Fibroblast of skin of back (primary cell): ENCODE measurements at regions not wholly inside any gene's neighbourhood (a gene's known extent, or its start where the extent isn't known, plus 50 kb on each side); places are given as distances from the start of the nearest gene placed in this dataset.
A peak's percentile ranks its signal among the peaks of the same experiment; 100 is the strongest.

Experiments used
- DNase-seq: peaks from one replicate; pipeline ENCODE4 v3.0.0-alpha.2; 2013

DNA sequence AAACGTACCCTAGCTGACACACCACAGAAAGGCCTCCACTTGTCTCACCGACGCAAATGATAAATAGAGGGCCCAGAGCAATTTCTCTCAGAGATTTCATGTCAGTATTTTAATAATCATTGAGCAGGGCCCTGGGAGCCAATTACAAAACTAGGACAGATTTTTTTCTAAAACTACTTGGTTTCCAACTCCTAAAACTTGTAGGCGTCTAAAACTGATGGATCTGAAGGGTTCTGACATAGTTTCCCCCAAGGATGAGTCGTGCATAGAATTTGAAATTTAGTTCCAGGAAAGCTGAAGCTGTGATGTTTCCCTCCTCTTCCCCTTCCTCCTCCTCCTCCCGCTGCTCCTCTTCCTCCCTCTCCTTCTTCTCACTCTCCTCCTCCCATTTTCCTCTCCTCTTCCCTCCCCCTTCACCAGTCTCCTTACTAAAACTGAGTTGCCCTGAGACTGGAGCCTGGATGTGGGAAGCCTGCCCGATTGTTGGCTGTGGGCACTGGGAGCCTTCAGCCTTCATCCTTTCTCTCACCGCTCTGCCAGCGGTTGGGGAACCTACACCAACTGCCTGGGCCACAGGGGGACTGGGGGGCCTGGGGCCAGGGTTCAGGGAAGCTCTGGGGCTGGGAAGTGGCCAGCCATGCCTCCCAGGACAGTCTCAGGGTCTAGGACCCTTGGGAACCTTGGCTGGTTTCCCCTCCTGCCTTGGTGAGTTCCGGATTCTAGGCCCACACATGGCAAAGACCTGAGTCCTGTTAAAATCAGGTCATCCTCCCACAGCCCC lies 73.9 kb upstream of the SLC6A11 start:
- DNase-seq, result no peak

DNA sequence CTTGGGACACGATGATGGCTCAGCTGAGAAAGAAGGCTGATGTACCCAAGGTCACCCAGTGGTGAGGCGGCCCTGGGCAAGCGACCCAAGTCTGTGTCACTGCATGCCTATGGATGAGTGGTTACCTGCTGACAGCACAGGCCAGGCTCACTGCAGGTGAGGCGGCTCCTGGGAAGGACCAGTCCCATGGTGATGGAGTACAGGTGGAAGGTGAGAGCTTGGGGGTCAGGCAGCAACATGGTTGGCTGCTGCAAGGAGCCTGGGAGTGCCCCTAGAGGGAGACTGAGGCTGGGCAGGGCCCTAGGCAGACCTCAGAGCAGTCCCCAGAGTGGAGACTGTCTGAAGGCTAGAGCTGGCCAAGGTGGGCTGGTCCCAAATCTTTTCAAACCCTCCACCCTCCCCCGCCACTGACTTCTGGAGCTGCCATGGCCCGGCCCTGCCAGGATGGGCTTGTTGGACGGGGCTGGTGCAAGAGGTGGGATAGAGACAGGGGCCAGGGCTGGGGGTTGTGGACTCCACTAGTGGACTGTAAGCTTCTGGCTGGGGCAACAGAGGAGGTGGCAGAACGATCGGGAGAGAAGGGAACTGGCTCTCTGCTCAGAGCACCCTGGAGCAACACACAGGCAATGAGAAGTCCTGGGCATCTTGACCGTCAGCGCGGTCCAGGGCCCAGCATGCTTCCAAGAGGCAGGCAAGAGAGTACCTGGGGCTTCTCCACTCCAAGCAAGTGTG lies 72.5 kb upstream of the SLC6A11 start:
- no peak for DNase-seq

DNA sequence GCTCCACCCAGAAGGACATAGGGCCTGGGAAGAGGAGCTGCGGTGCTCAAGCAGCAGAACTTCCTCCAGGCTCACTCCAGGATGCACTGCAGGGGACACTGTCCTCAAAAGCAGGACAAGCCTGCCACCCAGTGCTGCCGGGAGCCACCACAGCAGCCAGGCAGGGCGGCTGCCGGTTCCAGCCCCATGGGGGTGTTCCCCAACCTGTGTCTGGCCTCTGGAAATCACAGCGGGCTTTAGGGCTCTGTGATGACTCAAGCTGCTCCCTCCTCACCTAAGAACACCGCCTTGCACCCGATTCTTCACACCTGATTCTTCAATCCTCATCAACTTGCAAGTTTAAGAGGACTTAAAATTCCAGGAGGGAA lies 71.9 kb upstream of the SLC6A11 start:
- peak; percentile 5 for DNase-seq

DNA sequence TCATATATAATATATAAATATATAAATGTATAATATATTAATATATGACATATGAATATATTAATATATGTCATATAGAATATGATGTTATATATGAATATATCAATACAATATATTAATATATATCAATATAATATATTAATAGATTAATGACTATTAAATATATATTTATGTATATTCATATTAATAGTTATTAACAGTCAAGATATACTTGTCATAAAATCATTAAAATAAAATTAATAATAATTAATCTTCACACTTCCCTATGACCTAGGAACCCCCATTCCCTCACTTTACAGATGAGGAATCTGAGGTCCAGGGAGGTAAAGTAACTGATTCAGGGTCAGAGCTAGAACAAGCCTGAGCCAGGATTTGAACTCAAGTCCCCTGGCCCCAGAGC lies 70.6 kb upstream of the SLC6A11 start:
- no peak for DNase-seq

DNA sequence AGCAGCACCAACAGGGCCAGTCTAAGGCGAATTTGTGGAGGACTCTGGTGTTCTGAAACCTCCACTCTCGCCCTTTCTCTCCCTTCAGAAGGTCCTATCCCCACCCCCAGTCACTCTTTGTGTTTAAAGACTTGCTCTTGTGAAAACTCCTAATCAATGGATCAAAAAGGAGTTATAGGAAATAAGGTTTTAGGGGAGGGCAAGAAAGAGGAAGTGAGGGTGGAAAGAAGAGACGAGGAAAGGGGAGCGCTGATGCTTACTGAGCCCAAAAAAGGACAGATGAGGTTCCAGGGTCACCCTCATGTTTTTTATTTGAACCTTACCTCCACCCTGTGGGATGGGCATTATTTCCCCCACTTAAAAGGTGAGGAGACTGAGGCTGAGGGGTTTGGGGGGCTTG lies 70.0 kb upstream of the SLC6A11 start:
- DNase-seq, result no peak

DNA sequence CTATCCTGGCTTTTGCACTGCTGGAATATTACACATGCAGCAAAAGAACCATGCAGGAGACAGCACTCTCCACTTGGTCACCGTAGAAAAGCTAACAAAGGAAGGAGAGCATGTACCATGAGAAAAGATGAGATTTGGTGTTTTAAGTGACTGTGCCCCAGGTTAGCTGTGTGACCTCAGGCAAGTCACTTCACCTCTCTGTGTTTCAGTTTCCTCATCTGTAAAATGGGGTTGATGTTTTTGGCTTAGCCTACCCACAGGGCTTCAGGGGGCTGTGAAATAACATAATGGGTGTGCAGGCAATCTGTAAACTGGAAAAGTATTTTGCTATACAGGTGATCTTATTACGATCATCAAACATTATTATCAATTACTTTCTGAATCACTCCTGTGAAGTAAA lies 69.3 kb upstream of the SLC6A11 start:
- no peak for DNase-seq

DNA sequence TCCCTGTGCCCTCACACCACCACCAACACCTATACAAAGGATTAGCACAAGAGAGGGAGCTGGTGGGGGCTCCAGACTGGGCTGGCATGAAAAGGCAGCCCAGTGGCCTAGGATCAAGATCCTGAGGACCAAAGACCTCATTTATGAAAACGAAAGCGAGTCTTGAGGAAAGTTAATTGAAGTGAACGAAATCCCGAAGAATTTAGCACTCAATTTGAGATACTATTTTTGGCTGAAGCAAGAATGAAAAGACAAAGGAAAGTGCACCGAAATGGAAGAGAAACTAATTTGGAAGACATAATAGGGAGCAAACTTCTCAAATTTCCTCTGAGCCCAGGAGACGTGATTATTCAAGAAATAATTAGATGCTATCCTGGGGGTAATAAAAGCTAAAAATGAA lies 68.7 kb upstream of the SLC6A11 start:
- no peak for DNase-seq

DNA sequence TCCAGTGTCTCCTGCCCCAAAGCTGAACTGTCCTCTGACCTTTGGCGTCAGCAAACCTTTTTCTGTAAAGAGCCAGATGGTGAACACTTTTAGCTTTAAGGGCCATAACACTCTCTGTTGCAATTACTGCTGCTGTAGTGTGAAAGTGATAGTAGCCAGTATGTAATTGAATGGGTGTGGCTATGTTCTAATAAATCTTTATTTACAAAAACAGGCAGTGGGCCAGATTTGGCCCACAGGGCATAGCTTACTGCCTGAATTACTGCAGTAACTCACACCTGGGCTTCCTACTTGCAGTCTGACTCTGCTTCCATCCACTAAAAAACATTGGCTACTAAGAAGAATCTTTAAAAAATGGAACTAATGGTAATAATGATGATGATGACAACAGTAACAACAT lies 68.0 kb upstream of the SLC6A11 start:
- no peak for DNase-seq

DNA sequence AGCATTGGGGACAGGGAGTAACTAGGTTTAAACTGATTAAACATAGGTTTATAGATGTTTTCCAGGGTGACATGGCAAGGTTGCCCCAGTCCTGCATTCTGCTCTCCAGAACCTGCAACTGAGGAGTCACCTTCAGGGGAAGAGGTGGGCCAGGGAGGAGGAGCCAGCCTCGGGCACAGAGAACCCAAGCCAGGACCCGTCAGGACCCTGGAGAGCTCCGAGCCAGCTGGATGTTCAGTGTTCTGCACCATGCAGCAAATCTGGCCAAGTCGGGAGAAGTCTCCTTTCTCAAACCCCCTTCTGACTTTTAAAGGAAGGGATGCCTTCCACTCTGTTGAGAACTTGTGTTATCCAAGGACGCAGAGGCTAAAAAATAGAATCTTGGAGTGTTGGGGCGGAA lies 62.1 kb upstream of the SLC6A11 start:
- DNase-seq, result peak; percentile 51

DNA sequence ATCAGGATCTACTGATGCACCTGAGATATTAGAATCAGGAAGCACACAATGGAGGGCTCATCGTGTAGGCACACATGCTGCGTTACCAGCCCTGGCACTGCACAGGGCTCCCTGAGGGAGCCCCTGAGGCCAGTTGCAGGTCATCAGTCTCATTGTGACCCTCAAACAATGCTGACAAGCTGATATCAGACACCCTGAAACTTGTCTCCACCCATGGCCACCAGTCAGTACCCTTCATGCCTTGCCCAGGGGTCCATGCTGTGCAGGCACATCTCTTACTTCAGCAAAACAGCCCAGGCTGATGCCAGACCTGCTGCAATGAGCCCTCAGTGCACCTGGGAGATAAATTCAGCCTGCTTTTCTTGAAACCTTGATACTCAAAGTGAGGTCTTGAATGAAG lies 59.5 kb upstream of the SLC6A11 start:
- no peak for DNase-seq

DNA sequence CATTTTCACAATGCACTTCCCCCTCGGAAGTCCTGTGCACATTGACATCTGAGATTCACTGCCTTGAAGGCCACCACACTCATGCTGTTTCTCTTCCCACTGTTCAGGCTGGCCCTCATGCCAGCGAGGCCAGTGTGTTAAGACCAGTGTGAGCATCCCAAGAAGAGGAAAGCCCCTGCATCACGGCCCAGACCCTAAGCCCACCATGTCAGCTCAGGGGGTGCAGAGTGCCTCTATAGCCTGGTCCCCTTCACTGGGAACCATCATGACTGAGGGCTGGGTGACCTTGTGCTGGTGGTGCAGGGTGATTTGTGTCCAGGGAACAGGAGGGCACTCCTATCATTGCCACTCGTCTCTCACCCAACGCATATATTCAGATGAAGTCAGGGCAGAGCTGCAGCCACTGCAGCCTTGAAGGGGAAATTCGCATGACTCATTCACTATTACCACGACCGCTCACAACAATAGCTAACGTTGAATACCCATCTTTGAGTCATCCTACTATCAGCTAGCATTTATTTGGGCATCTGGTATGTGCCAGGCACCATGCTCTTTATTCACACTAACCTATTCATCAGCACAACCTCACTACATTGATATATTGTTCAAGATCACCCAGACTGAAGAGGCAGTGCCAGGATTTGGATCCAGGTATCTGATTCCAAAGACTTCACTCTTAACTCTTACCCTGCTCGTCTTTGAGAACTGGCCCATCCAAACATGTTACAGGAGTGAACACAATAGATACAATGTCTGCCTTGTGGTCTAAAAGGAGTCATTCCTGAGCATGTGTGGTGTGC lies 58.8 kb upstream of the SLC6A11 start:
- DNase-seq, result peak; percentile 19

DNA sequence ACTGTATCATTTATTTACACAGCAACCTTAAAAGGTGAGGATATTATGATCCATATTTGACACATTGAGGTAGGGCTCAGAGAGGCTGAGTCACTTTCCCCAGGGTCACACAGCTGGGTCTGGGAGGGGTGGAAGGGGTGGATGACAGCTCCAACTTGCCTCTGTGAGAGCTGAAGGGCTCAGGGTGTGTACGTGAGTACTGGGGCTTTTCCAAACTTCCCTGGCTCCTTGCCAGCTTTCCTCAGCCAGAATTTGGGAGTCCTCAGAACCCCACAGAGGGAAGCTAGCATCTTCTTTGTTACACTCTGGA lies 58.3 kb upstream of the SLC6A11 start:
- no peak for DNase-seq

DNA sequence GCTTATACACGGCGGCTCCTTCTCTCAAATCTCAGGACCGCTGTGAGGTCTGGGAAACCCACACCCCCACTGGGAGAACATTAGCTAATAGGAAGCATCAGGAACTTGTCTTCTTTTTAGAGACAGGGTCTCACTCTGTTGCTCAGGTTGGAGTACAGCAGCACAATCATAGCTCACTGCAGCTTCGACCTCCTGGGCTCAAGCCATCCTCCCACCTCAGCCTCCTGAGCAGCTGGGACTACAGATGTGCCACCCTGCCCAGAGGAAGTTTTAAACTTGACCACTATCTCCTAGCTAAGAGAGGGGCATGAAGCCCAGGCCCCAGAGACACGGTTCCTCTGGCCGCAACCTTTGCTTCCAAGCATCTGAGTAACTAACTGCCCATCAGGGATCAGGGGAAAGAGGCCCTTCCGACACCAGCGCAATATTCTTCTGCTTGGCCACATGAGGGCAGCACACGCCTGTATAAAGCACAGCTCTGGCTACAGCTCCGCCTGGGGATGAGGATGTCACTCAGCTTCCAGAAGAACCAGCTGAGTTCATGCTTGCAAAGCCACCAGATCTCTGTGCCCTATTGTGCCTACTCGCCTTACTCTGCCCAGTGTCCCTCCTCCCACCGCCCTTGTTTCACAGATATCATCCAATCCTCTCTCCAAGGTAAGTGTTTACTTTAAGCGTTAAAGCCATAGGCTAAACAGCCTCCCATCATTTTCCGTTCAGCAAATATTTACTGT lies 57.6 kb upstream of the SLC6A11 start:
- DNase-seq, result peak; percentile 59

DNA sequence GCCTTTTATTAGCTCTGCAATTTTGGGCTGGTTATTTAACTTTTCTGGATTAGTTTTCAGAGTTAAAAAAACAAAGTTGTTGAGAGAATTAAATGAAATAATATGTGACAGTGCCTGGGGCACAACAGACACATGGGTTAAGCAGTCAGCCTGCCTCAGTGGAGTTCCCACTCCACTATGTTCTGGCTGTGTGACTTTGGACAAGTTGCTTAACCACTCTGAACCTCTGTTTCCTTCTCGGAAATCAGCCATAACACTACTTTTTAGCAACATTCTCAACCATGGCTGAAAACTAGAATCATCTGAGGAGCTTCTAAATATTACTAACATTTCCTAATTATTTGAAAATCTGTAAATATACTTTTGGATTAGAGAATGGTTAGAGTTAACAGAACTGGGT lies 56.5 kb upstream of the SLC6A11 start:
- no peak for DNase-seq

DNA sequence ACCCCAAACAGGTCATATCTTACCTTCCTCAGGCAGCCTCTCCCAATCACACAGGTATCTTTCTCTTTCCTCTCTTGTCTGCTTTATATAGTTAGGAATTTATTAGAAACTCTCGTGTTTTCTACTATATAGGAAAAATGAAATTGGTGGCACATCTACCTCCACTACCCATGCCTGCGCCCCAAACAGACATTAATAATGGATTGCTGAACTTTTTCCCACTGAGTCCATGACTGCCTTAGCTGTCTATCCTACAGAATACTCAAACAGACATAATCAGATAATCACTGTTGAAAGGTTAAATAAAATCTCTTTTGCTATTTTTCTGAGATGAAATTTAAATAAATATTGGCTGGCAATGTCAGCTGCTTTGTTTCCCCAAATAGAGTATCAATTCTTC lies 55.8 kb upstream of the SLC6A11 start:
- DNase-seq, result no peak

DNA sequence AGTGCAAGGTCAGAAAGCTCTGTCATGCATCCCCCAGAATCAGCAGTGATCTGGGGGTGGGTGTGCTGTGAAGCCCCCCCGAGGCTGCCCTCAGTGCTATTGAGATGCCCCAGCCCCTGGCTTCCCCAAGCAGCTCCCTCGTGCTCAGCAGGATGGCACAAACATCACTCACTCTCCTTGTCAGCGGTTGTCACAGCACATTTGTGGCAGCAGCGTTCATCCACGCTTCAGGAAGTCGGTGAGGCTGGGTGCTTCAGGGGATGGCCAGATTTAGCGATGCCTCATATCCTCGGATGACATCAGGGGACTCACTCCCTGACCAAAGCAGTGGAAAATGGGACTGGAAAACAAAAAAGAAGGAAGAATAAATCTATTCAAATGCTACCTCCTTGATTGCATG lies 54.4 kb upstream of the SLC6A11 start:
- DNase-seq, result no peak

DNA sequence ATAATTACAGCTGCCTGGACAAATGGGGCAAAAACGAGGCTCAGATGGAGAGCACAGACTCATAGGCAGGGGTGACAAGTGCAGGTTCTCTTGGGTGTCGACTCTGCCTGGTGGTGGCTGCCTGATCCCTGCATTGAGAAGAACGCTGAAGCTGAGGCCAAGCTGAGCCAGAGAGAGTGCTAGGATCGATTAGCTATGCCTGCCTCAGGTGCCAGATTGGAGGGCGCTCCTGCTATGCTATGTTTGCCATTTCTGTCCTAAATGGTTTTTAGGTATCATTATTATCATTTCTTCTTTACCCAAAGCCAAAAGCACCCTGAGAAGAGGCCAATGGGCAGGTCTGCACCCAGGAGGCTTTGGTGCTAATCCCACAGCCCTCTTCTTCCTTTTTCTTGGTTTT lies 53.9 kb upstream of the SLC6A11 start:
- no peak for DNase-seq

DNA sequence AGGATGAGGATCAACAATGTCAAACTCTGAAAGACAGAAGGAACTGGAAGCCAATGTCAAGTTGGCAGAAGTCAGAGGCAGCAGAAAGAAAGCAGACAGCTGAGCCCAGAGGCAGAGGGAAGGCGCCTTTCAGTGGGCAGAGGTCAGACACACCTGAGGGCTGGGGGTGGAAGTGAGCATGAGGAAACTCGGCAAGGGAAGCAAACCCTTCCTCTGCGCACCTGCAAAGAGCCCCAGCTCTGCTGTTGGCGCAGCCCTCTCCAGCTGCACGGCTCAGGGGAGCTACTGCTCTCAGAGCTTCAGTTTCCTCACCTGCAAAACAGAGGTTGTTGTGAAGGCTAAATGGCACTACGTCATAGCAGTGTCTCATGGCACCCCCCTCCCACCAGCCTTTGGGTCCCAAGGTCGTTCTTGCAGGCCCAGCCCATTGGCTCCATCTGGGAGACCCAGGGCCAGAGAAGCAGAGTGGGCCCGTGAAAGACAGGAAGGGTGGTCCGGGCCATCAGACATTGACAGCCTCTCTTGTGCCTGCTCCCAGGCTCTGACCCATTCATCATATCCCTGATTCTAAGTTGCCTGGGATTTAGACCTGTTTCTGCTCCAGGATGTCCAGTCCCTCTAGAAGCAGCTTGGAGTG lies 53.3 kb upstream of the SLC6A11 start:
- no peak for DNase-seq

DNA sequence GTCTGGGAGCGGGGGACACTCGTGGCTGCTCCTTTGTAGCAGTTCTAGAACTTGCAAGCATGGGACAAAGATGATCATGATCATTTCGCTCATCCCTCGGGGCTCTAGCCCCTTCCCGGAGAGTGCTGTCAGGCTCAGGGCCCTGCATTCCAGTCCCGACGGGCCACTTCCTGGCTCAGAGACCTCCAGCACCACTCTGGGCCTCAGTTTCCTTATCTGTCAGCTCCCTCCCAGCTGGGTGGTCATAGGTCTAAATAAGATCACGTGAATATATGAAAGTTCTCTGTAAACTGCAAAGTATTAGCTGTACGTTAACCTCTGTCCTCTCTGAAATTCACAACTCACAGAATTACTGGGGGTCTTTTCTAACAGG lies 52.8 kb upstream of the SLC6A11 start:
- DNase-seq, result no peak

DNA sequence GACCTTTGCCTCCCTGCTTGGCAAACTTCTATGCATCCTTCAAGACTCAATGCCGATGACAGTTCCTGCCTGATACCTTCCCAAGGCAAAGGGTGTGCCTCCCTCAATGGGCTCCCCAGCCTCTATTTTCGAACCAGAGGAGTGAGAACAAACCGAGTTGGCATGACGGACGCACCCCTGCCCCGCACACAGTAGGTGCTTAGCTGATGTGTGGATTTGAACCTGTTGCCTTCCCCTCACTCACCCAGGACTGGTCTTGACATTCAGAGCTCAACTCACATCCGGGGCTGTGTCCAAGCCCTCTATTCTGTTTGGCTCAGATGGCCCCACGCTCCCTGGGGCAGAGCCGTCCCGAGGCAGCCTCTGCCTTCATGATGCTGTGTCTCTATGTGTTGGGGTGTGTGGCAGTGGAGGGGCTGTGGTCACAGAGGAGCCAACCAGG lies 52.2 kb upstream of the SLC6A11 start:
- DNase-seq, result no peak

DNA sequence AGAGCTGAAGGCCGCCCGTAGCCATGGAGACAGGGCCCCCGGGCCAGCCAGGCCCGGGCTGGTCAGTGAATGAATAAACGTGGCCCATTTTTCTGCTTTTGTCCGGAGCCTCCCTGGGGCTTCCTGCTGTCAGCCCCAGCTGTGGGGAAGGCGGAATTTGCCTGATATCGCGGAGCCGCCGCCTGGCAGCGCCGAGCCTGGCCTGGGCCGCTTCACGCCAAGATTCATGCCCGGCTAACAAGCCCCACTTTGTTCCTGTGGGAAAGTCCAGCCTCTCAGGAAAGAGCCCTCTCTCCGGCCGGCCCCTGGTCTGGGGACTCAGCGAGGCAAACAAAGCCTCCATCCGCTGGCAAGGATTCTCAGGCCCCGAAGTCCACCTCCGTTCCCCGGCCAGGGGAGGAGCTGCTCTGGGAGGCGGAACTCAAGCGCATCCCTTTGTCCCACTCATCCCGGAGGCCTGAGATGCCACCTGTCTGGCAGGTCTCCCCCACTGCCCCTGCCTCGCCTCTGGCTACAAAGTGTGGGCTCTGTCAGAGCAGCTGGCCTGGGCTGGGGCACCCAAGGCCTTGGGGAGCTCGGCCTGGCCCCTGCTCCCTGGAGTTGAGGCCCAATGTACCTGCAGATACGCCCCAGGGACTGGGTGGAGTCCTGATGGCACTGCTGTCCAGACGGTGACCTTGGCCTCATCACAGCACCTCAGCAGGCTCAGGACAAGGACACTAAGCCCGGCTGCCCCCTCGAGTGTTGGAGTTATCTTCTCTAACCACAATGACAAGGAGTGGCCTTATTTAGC lies 51.6 kb upstream of the SLC6A11 start:
- DNase-seq, result no peak
